Kidney epithelial cell (primary cell): ENCODE measurements at regions not wholly inside any gene's neighbourhood (a gene's known extent, or its start where the extent isn't known, plus 50 kb on each side); places are given as distances from the start of the nearest gene placed in this dataset.
"Not testable (repeated sequence)": the region's sequence is repeated elsewhere in the genome, so short reads cannot be mapped to it uniquely, and the experiment has no call there.

Source experiments
- DNase-seq: peaks from one replicate; pipeline ENCODE4 v3.0.0-alpha.2; 2010; ENCODE audit warnings: low read depth
- H3K27me3 ChIP-seq: 2 replicates; pipeline ENCODE4 v1.6.0; 2011; ENCODE audit warnings: low read length; ENCODE audit not compliant: control insufficient read depth, insufficient read depth
- H3K36me3 ChIP-seq: 2 replicates; pipeline ENCODE4 v1.5.1; 2011; ENCODE audit warnings: low read length; ENCODE audit not compliant: control insufficient read depth, insufficient read depth
- H3K4me3 ChIP-seq: 2 replicates; pipeline ENCODE4 v1.5.1; 2011; ENCODE audit warnings: low read depth, mild to moderate bottlenecking, control low read depth, low read length
- CTCF ChIP-seq: IDR thresholded peaks from 2 replicates; pipeline ENCODE4 v1.5.1; 2011; ENCODE audit warnings: mild to moderate bottlenecking, moderate library complexity, low read length, control low read depth, inconsistent platforms; ENCODE audit not compliant: insufficient read depth, poor library complexity, severe bottlenecking

- no peak for TF ChIP-seq CTCF
- Histone ChIP-seq H3K36me3 (no peaks in the 10 kb centered on the region), H3K27me3 (no peaks in the 10 kb centered on the region), H3K4me3 (no peak overlapping the region)
- no peak for DNase-seq
These were observed 384.8 kb downstream of the PRELID2 start for GRCh38 chr5:145450286-145450885.

GRCh38 chr5:145449794-145450193 is 385.3 kb downstream of the PRELID2 start:
- Histone ChIP-seq H3K36me3 (no peaks in the 10 kb centered on the region), H3K4me3 (no peak overlapping the region), H3K27me3 (no peaks in the 10 kb centered on the region)
- no peak for TF ChIP-seq CTCF
- no peak for DNase-seq

- not testable (repeated sequence) for H3K27me3 ChIP-seq, H3K36me3 ChIP-seq, H3K4me3 ChIP-seq, DNase-seq
These were observed 388.3 kb downstream of the PRELID2 start for GRCh38 chr5:145446875-145447274.

GRCh38 chr5:145446412-145446811 is 388.7 kb downstream of the PRELID2 start:
- no peak overlapping the region for H3K4me3 ChIP-seq

GRCh38 chr5:145445027-145445426 is 390.1 kb downstream of the PRELID2 start:
- Histone ChIP-seq H3K36me3 (no peaks in the 10 kb centered on the region), H3K4me3 (no peak overlapping the region), H3K27me3 (no peaks in the 10 kb centered on the region)
- TF ChIP-seq CTCF, result no peak
- no peak for DNase-seq

More at GRCh38 chr5:145446412-145446811, 388.7 kb downstream of the PRELID2 start:
- Histone ChIP-seq H3K36me3 (no peaks in the 10 kb centered on the region), H3K27me3 (no peaks in the 10 kb centered on the region)
- DNase-seq, result no peak
- no peak for TF ChIP-seq CTCF

- Histone ChIP-seq H3K27me3 (no peaks in the 10 kb centered on the region), H3K36me3 (no peaks in the 10 kb centered on the region), H3K4me3 (no peak overlapping the region)
- TF ChIP-seq CTCF, result no peak
- DNase-seq, result no peak
These were observed 391.2 kb downstream of the PRELID2 start for GRCh38 chr5:145443964-145444363.
